8988T (cell line): ENCODE measurements at regions not wholly inside any gene's neighbourhood (a gene's known extent, or its start where the extent isn't known, plus 50 kb on each side); places are given as distances from the start of the nearest gene placed in this dataset.

ENCODE experiments used
- DNase-seq: peaks from one replicate; pipeline ENCODE4 v3.0.0; 2011

DNA sequence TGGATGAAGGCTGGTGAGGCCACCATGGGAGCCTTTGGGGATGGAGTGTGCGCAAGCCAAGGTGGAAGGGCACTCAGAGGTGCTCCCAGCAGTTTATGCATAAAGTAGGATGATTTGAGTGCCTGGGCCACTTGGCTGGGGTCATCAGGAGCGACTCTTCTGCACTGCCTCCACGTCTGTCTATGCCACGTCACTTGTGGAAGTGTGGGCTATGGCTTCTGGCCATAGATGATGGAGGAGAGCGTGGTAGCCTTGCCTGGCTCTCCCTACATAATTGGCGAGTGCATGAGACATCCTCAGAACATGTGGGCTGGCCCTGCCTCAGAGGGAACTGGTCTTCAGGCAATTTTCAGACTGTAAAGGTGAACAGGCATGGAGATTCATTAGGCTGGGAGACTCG is 182.9 kb downstream of the TEX29 start:
- DNase-seq = no peak

DNA sequence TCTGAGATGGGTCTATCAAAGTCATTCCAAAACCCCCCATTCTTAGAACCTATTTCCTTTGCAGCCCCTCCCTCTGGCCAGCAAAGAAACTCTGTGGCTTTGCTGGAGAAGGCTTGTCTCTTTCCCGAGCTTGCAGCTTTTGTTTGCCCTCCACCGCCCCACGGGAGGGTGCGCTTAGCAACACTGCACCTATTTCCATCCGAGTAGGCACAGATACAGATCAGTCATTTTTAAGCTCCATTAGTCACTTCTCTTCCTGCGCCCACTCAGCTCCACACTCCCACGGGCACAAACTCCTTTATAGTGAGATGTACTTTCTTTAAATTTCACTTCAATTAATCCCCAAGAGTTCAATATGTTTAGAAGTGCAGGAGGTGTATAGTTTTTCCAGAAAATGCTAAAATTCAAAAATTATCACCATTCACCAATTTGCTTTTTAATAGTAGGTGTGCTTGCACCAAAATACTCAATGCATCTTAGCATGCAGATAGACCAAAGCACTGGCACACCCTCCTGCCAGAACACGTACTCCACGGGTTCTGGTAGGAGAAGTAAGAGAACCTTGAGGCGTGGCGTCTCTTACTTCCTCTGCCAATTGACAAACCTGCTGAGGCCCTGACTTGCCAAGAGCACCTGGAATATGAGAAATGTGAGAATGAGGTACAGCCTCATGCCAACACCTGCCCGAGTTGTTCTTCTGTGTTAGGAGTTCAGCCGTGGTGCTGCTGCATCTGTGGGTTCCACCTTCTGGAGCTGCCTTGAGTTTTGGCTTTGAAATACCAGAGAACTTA is 183.7 kb downstream of the TEX29 start:
- DNase-seq = no peak

DNA sequence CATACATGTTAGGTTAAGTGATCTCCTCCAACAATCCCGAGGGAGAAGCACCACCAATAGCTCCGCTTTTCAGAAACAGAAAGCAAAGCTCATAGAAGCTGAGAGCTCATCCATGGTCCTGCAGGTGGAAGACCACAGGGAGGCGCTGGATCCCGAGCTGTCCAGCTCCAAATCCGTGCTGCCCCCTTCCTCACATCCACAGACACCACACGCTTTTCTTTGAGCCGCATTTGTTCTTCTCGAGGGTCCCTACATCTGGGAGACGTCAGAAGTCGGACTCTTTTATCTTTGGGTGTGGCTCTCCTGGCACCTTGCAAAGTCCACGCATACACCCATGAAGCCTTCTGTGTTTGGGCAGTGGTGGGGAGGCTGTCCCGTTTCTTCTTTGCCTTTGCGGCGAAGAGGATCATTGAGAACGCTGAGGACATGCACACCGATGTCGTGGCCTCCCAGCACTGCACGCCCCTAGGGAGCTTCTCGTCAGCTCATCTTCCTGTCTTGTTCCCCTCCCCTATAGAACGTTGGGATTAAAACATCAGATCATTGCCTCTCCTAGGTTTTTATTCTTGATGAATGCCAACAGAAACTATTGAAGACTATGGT is 184.8 kb downstream of the TEX29 start:
- DNase-seq = no peak

DNA sequence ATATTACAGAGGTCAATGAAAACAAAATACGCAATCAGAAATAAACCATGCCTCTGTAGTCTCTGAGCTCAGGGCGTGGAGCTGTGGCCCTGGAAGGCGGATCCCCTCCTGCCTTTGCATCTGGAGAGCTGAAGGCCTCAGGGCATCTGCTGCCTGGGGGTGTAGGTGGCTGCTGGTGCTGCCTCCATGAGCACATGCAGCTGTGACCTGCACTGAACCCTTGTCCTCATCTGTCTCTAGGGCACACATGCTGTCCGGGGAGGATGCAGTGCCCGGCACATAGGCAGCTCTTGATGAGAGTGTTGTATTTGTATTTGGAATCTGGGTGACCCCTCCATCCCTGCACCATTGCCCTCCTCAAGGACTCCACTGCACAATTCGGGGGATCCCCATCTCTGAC is 185.7 kb downstream of the TEX29 start:
- DNase-seq = no peak

DNA sequence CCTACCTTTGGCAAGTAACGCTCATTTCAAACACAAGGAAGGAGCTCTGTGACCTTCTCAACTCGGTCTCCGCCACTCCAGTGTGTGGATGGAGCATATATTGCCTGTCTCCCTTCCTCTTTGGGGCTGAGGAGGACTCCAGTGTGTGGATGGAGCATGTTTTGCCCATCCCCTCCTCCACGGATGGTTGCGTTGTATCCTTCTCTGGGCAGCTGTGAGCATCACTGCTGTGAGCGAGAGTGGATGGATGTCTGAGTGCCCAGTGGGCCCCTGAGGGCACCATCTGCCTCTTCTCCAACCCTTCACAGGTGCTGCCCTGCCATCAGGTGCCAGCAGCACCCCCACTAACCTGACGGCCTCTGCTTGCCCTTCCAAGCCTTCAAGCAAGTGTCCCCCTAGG is 186.2 kb downstream of the TEX29 start:
- DNase-seq = no peak

DNA sequence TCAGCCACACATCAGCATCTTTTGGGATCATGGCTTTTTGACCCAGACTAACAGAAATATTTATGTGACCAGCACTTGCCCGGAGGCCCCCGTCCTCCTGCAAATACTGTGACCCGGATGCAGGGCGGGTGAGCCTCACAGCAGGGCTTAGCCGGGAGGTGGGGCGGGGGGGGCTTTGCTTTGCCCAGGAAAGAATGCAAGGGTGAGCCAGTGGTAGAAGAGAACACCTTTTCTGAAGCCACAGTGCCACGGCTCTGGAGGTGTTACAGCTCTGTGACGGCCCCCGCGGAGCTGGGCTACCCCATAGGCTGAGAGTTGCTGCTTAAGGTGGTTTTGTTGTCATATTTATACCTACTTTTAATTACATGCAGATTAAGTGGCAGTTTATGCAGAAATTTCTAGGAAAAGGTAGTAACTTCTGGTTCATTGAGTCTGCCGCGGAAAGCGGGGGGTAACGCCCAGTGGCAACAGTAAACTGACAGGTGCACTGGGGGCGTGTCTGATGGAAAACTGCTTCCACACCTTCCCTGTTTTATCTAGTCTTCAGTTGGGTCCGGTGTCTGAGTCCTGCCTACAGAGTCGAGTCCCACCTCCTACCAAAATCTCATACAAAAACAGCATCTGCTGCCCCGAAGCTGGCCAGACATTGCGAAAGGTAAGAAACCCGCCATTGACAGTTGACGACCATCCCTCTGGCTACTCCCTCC is 187.9 kb downstream of the TEX29 start:
- no peak for DNase-seq

DNA sequence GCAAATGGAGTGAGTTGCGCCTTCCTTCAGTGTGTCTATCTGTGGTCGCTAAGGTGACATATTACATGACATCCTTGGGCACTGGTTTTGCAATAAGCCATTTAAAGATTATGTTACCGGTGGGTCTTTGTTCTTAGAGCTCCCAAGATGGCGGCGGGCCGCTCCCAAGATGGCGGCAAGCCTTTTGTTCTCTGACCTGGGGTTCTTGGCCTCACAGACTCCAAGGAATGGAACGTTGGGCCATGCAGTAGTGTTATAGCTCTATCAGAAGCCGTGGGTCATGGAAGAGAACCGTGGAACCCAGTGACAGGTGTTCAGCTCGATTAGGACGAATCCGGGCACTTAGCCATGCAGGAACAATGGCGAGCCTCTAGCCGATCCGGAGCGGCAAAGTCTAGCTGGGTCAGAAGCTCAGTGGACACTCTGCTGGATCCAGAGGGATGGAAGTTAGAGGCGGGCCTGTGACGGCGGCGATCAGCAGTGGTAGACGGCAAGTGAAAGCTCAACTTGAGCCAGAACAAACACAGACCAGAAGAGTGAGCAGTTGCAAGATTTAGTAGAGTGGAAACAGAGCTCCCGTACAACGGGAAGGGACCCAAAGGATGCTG is 188.6 kb downstream of the TEX29 start:
- DNase-seq = no peak

DNA sequence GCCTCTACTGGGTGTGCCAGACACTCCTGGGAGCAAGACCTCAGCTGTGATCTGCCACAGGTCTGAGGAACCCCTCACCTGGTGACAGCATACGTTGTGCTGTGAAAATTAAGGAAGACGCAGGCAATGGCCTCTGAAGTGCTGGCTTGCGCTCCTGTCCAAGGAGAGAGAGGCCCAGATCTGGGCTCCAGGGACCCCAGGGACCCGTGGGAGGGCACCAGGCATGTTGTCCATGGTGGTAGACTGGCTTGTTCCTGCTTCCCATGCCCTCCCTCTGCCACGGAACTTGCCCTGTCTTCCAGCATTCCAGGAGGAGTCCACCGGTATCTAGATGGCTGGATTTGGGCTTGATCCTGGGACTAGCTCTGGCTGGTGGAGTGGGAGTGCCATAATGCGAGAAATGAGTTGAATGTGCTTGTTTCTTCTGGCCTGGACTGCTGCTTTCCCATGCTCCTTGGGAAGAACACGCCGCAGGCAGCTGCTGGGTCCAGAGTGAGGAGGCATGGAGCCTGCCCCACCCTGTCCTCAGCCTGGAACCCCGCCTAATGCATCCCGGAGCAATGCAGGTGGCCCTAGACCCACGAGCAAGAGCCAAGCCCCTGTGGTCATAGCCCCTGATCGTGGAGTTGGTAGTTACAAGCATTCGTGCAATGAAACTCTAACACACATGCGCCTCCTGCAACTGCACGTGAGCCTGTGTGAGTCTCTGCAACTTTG is 190.2 kb downstream of the TEX29 start:
- no peak for DNase-seq

DNA sequence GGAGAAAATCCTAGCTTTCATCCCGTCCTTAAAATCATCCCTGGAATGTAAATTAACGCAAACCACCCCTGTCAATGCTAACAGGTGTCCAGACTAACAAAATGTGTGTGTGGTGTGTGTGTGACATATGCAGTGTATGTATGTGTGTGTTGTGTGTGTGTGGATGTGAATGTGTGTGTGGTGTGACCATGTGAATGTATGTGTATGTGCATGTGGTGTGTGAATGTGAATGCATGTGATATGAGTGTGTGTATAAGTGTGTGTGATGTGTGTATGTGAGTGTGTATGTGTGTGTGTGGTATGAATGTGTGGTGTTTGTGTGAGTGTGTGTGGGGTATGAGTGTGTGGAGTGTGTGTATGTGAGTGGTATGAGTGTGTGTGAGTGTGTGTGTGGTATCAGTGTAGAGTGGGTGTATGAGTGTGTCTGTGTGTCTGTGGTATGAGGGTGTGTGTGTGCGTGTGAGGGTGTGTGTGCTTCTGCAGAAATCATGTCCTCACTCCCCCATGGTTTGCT is 190.8 kb downstream of the TEX29 start:
- DNase-seq = no peak

DNA sequence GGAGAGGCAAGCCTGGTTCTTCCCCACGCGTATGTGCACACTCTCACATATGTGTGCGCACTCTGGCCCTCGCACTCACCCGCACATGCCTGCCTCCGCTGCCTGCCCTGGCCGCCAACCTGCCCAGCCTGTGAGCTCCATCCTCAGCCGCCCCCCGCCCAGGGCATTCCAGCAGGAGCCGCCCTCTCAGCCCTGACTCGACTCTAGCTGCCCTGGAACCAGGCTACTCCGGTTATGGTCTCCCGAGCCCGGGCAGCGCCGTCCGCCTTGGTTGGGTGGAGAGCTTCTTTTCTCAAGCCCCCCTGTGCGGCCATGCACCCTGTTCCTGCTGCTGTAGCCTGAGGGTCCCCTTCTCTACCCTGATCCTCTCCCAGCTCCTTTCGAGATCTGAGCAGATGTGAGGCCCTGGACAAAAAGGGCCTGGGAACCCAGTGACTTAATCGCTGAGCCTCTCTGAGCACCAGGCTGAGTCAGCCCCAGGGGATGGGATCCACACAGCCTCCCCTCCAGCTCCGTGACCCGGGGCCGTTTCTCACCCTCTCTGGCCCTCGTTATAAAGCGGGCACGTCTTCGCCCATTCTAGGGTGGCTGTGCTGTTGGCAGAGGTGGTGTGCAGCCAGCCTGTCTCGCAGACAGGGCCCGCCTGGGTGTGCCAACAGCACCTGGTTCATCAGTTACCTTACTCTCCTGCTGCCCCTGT is 191.5 kb downstream of the TEX29 start:
- no peak for DNase-seq

DNA sequence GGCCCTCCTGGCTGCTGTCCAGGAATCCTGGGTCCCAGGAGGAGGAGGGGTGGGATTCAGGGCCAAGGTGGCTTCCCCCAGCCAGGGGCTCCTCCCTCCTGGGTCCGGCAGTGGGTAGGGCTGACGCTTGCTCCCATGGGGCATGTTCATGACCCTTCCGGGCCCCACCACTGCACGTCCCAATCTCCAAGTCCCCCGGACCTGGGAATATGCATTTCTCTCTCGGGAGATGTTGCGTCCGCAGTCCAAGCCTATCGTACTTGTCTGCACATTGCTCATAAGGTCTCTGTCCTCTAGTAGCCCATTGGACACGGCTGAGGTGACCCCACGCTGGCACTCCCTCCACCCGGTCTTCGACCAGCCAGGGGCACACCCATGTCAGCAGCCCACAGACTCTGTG is 192.3 kb downstream of the TEX29 start:
- DNase-seq = no peak

DNA sequence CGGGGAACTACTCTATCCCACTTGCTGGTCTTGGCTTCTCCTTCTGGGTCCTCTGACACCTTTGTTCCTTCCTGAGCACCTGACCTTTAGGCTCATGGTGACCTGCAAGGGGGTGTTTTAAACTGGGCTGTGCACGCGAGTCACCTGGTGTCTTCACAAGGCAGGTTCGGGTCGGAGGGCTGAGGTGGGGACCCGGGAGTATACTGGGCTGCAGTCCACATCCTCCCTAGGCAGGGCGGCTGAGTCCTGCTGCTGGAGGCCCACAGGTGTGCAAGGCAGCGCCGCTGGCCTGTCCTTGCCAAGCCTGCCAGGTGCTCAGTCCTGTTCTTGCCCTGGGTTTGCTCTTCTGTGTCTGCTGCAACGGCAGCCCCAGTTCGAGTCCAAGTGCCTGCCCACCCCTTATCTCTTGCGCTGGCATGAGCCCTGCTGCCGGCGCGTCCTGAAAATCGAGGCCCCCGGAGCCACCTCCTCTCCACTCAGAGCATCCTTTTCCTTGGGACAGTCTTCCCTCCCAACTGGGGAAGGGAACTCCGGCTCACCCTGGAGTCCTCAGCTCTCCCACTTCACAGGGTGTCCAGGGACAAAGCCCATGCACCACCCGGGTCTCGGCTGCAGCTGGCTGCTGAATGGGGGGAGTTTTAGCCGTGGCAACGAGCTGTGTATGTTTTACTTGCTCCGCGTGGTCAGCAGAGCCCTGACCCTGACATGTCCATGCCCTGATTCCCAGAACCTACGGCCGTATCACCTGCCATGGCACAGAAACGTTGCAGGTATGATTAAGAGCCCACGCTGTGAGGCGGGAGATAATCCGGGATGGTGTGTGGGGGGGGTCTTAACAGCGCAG is 193.5 kb downstream of the TEX29 start:
- DNase-seq = no peak

DNA sequence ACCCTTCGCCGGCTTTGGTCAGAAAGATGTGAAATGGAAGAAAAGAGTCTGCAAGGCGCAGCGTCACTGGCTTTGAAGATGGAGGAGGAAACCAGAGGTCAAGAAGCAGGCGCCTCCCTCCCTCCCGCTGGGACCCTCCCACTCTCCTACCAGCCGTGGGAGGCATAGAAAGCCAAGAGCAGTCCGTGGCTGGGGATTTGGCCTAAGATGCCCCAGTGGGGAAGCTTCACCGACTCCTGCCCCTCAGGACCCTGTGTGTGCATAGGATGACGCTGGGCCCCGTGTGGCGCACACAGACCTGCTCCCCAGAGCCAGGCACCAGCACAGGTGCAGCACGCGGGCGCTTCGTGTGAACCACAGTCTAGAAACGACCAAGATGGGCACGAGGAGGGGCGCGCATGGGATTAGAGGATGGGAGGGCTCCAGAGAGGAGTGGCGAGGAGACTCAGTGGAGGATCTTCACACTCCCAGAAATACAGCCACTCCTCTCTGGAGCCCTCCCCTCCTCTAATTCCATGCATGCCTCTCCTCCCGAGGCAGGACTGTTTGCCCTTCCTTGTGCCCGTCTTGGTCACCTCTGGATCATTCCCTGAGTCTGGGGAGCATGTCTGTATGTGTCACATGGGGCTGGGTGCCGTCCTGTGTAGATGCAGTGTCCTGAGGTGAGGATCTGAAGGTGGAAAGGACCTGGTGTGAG is 194.3 kb downstream of the TEX29 start:
- DNase-seq = no peak

DNA sequence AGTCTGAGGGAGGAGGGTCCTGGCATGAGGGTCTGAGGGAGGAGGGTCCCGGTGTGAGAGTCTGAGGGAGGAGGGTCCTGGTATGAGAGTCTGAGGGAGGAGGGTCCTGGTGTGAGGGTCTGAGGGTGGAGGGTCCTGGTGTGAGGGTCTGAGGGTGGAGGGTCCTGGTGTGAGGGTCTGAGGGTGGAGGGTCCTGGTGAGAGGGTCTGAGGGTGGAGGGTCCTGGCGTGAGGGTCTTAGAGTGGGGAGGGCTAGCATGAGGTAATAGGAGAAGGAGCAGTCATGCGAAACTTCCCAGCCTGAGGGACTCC is 194.8 kb downstream of the TEX29 start:
- DNase-seq = no peak

DNA sequence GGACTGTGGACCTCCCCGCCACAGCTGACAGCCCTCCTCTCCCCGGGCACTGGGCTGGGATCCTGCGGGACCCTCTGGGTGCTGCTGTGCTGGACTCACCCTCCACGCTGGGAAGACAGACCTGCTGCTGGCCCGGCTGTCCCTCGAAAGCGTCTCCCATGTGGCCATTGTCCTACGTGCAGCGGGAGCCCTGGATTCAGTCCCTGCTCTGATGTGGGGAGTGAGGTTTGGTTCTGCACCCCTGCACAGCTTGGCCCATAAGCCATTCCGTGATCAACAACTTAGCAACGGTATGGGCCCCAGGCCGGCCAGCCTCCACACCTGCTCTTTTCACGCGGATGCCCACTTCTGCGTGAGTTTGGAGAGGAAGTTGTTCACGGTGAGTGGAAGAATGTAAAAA is 195.2 kb downstream of the TEX29 start:
- no peak for DNase-seq

DNA sequence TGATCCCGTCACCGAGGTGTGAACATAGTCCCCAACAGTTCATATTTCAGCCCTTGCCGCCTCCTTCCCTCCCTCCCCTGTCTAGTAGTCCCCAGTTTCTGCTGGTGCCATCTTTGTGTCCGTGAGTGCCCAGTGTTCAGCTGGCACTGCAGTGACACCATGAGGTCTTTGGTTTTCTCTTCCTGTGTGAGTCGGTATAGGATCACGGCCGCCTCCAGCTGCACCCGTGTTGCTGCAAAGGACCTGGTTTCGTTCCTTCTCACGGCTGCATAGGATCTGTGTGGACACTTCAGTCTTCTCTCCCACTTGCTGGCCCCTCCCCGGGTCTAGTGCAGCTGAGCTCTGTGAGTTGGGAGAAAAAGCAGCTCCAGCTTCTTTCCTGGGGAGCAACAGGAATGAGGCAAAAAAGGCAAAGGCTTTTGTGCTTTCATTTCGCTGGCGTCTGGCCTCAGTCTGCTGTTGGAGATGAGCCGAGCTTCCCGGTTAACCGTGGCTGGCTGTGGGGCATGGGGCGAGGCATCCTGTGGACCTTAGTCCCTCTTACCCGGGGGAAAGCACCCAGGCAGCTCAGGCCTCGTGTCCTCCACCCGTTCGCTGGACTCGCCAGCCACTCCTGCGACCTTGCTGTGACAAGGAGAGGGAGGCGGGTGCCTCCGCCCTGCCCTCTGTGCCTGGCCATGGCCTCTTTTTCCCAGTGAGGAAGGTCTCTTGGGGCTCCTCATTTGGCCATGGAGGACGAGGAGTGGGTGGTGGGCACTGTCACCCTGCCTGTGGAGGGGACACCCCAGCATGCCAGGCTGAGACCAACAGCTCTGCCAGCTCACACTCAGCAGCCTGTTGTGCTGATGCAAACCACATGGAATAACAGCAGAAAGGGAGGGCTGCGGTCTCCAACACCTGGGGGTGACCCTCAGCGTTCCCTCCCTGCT is 196.5 kb downstream of the TEX29 start:
- DNase-seq = no peak

DNA sequence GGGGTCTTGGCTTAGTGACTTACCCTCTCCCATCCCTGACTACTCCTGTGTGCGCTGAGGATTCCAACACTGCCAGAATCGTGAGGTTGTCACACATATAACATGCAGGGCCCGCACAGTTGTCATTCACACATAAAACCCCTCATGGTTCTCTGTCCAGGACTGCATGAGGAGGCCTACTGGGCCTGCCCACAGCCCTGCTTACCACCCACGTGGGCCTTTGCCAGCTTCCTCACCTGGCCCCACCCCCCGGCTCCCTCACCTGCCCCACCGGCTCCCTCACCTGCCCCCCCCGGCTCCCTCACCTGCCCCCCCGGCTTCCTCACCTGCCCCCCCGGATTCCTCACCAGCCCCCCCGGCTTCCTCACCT is 197.2 kb downstream of the TEX29 start:
- no peak for DNase-seq

DNA sequence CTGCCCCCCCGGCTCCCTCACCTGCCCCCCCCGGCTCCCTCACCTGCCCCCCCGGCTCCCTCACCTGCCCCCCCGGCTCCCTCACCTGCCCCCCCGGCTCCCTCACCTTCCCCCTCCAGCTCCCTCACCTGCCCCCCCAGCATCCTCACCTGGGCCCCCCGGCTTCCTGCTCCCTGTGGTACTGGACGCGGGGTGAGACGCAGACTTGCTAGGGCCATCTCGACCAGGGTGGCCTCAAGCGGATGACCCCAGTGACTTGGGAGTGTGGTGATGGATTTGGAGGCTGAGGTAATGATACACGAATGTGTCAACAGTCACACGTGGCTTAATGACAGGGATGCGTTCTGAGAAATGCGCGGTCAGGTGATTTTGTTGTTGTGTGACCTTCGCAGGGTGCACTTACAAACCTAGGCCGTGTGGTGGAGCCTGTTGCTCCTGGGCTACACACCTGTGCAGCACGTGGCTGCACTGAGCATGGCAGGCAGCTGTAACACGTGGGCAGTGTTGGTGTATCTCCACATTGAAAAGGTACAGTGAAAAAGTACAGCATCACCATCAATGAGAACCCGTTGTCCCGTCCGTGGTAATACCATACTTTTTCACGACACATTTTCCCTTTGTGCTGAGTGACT is 197.8 kb downstream of the TEX29 start:
- DNase-seq = no peak

DNA sequence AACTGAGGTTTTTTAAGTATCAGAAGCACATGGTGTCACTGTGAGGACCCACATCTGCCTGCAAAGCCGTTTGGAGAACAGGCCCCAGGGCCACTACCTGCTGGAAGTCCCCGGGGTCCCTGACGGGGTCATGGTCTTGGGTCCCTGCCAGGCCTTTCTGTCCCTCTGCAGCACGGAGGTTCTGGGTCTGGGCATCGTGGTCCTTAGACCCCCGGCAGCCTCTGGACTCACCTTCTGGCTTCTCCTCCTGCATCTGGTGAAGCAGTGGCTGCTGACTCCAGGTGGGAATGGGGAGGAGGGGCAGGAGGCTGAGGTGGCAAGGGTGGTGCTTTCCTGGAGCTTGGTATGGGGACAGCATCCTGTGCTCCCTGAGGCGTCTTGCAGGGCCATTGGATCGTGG is 198.6 kb downstream of the TEX29 start:
- DNase-seq = no peak
